Heart left ventricle (tissue), 13 donors: ENCODE measurements at regions not wholly inside any gene's neighbourhood (a gene's known extent, or its start where the extent isn't known, plus 50 kb on each side); places are given as distances from the start of the nearest gene placed in this dataset.

ENCODE experiments used
- CTCF ChIP-seq, 12 donors: fragments of 200-600 bp; sonication (generic) in 4 of 12; IDR thresholded peaks; one replicate each; pipeline versions ENCODE4 v1.5.0 to v1.8.0; 2018 to 2022; ENCODE audit warnings: antibody characterized with exemption in 12 of 12, mild to moderate bottlenecking in 5 of 12
- POLR2A ChIP-seq, 2 donors: fragments of 450-650 bp; IDR thresholded peaks; one replicate each; pipeline ENCODE4 v1.6.1; 2017; ENCODE audit warnings: antibody characterized with exemption in 2 of 2, mild to moderate bottlenecking in 2 of 2, moderate library complexity in 2 of 2
- donor health status: ischemic (EF 13 %, LVEDD 7.1; RV severe dilation, severe dysfunction).
- donor health status: DM: no; HTN: yes; CAD: no.
- donor health status: DM: no; HTN: no; CAD: no.
- donor health status: ischemic (EF 25% LVEDD 6.9; RV normal size, moderate dysfunction).
- donor health status: ischemic (EF 25% LVEDD 5.7; RV mildly dilated, moderate dysfunction).
- donor health status: ischemic (EF 35%, LVEDD 5.7; RV mildly dilated, moderate dysfunction).
- donor health status: nonischemic (EF 11% LVEDD 7.7; RV severe dilation, severe dysfunction).
- donor health status: DM: yes; HTN: yes; CAD: no.
- donor health status: PGD.
- donor health status: ischemic (EF 29% LVEDD 5.4; RV normal size, mild dysfunction).
- donor health status: nonischemic (EF 23%, LVEDD 6.1; RV moderate dilation, normal function).

- TF ChIP-seq CTCF (IDR thresholded peaks at IDR 0.05) (no peak), POLR2A (IDR thresholded peaks at IDR 0.05) (no peak)
These were observed 145.0 kb upstream of the SOX4 start for GRCh38 chr6:21448485-21449109.
